Stimulated activated CD8-positive, alpha-beta memory T cell treated with anti-CD3 and anti-CD28 coated beads, Interleukin-7, amount 100 ng/mL, for 4 hours (primary cell): ENCODE measurements at regions not wholly inside any gene's neighbourhood (a gene's known extent, or its start where the extent isn't known, plus 50 kb on each side); places are given as distances from the start of the nearest gene placed in this dataset.

ENCODE experiments used
- DNase-seq, 2 donors: peaks; one replicate each; pipeline ENCODE4 v3.0.0-alpha.2; 2020; ENCODE audit warnings: low read depth in 2 of 2

GRCh38 chr5:166363087-166363760, 1928.2 kb upstream of the WWC1 start:
- DNase-seq = no peak

DNA sequence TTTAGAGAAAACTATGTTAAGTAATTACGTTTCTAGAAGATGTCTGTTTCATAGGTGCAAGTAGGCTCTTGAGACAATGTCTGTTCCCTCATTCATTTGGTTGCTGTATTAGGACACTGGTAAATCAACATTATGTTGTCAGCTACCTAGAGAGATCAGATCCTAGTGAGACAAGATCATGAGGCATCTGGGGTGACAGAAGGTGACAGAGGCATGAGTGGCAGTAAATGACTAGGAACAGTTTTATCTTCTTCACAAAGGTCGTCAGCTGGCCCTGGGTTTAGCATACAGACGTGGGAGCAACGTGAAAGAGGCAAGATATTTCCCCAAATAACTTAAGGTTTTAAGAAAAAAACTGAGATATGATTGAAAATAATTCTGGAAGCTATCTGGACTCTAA, 1926.3 kb upstream of the WWC1 start:
- DNase-seq = no peak

- DNase-seq = no peak
Measured at GRCh38 chr5:166367391-166367790, 1924.1 kb upstream of the WWC1 start.

DNA sequence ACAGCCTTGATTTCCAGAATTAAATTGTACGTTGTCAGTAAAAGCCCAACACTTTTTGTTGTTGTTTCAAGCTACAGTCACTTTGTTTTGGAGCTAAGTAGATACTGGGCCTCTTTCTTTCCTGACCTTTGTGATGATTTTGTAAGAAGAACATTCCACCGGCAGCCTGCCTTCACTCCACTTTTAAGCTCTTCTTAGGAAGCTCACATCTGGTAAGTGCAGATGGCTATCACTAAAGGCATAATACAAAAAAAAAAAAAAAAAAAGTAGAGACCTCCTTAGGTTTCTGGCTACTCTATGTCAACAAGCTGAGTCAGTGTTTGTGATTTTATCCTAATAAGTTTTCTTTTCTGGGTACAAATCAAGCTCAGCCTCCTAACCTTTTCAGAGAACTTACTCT, 1922.1 kb upstream of the WWC1 start:
- DNase-seq = no peak

DNA sequence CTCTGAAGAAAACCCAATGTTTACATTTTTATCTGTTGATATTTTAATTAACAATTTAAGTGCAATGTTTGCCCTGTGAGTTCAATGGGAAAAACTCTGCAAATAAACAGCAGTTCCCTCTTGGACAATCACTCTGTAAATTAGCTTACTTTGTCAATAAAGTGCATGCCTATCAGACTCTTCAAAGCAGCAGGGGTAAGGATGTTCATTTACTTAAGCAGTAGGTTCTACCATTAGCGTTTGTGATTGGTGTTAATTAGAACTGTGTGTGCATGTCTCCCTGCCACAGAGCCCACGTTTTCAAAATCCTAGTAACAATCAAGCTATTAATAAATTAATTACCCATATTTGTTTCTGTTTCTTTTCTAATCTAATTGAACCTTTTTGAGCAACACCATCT, 1921.6 kb upstream of the WWC1 start:
- DNase-seq = no peak

- DNase-seq = no peak
Measured at GRCh38 chr5:166370928-166371690, 1920.3 kb upstream of the WWC1 start.

- DNase-seq = no peak
Measured at GRCh38 chr5:166373817-166374216, 1917.6 kb upstream of the WWC1 start.

DNA sequence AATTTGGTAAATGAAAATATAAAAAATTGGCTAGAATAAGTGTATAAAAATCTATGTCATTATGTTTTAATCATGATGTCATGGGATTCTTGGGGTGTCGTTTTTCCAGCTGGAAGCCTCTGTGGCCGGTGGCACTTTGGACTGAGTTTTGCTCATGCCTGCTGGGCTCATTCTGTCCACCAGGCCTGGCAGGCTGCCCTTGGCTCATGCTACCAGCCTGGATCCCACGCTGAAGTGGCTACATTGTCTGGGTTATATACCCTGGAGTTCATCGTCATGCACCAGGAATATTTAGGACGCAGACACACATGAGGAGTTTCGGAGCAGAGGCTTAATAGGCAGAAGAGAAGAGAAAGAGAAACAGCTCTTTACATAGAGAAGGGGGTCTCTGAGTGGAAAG, 1913.7 kb upstream of the WWC1 start:
- no peak for DNase-seq

- DNase-seq = no peak
Measured at GRCh38 chr5:166379517-166379916, 1911.9 kb upstream of the WWC1 start.

- DNase-seq = no peak
Measured at GRCh38 chr5:166382031-166382430, 1909.4 kb upstream of the WWC1 start.

DNA sequence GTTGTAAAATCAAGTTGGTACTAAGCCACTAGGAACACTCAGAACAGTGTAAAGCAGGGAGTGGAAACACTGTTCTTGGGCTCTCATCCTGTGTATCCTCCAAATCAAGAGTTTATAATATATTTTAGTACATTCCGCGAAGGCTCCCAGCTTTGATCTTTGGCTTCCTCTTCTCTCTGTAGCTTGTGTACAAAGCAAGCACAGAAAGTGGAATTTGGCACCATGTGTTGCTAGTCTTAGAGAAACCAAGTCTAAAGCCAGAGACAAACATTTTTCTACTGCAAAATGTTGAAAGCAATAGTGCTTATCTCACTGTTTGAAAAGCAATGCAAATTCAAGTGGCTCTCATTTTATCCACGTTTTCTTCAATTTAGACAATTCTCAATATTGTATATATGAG, 1893.3 kb upstream of the WWC1 start:
- no peak for DNase-seq

DNA sequence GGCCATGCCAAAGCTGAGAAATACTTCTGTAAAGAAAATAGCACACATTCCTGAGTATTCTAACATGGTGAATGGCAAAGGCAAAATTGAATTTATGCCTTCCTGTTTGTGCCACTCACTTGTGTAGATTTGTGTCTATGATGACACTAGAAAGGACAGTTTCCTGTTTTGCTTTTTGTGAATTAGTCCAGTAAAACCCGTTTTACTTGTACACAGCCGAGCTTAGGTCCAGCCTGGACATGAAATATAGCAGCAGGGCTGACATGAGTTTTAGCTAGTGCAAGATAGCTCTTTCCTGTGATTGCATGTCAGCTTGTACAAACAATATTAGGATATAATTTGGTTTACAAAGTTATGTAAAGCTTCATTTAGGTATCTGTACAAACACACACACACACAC, 1891.7 kb upstream of the WWC1 start:
- no peak for DNase-seq

GRCh38 chr5:166401391-166401790, 1890.1 kb upstream of the WWC1 start:
- DNase-seq = no peak

DNA sequence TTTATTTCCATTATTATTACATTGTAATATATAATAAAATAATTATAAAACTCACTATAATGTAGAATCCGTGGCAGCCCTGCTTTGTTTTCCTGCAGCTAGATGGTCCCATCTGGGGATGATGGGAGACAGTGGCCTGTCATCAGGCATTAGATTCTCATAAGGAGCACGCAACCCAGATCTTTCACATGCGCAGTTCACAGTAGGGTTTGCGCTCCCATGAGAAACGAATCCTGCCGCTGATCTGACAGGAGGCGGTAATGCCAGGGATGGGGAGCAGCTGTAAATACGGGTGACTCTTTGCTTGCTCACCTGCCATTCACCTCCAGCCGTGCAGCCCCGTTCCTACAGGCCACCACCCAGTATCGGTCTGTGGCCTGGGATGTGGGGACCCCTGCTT, 1879.3 kb upstream of the WWC1 start:
- no peak for DNase-seq

DNA sequence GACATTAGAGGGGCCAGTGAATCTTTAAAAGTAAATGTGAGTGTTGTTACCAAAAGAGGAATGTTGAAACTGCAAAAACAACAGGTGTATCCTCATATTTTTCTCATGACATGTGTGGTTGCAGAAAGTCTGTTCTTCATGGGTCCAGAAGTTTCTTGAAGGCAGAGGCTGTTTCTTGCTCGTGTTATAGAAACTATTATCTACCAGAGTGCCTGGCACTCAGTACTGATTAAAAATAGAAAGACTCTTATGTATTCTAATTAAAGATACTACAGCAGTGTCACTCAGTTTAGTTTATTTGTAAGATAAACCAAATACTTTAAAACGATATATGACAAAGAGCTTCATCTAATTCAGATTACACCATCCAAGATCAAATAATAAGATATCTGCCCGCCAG, 1864.2 kb upstream of the WWC1 start:
- DNase-seq = no peak

- no peak for DNase-seq
Measured at GRCh38 chr5:166428264-166428803, 1863.1 kb upstream of the WWC1 start.

DNA sequence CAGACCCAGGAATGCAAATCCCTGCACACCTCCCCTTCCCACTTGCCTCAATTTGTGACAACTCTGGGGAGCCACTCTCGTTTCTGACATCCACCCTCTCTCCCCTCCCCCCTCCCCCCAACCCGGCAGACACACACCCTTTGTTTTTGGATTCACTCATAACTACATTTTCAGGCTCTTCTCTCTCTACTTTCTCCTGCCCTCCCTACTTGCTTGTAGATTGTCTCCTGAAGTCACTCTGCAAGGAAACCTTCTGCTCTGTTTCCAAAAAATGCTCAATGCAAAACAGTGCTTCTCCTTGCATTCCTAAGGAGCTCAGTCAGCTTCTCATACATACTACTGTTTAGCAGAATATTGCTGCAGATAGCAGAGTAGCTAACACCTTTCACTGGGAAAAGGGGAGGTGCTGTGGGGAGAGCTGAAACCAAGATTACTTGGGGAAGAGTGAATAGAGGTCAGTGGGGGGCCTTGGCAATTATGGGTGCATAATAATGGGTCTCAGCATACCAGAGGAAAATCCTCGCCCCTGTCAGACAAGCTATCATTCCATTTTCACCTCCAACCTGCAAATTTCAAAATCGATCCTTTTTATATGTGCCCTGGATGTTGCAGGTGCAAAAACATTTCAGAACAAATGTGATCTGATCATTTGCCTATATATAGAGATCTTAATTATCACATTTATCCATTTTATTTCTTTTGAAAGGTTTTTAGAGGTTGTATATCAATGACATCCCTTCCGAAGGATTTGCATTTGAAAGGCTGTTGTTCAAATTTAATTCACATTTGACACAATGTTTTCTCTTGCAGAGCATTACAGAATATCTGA, 1860.7 kb upstream of the WWC1 start:
- DNase-seq = no peak

GRCh38 chr5:166431456-166431855, 1860.0 kb upstream of the WWC1 start:
- DNase-seq = no peak

- DNase-seq = no peak
Measured at GRCh38 chr5:166433679-166434078, 1857.8 kb upstream of the WWC1 start.

GRCh38 chr5:166436872-166437271, 1854.6 kb upstream of the WWC1 start:
- no peak for DNase-seq

- no peak for DNase-seq
Measured at GRCh38 chr5:166486348-166486747, 1805.1 kb upstream of the WWC1 start.

GRCh38 chr5:166488560-166488959, 1802.9 kb upstream of the WWC1 start:
- no peak for DNase-seq
